ENCODE measurements at regions not wholly inside any gene's neighbourhood (a gene's known extent, or its start where the extent isn't known, plus 50 kb on each side); places are given as distances from the start of the nearest gene placed in this dataset.
"Not testable (repeated sequence)": the region's sequence is repeated elsewhere in the genome, so short reads cannot be mapped to it uniquely, and the experiment has no call there.

DNA sequence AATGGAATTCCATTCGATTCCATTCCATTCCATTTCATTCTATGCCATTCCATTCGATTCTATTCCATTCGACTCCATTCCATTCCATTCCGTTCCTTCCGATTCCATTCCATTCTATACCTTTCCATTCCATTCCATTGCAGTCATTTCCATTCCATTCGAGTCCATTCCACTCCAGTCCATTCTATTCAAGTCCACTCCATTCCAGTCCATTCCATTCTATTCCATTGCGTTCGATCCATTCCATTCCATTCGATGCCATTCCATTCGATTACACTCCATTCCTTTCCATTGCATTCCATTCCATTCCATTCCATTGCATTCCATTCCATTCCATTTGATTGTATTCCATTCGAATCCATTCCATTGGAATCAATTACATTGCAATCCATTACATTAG lies 1119.8 kb downstream of the RPIA start:
- ATAC-seq: no peak
- TF ChIP-seq GLIS3 (CRISPR knock-in tag; IDR thresholded peaks at IDR 0.05): no peak
- no peak for TF ChIP-seq ZFP3 (CRISPR knock-in tag; IDR thresholded peaks at IDR 0.05)
- TF ChIP-seq CSDC2 (CRISPR knock-in tag; IDR thresholded peaks at IDR 0.05): no peak
- no peak for TF ChIP-seq ESRRG (CRISPR knock-in tag; IDR thresholded peaks at IDR 0.05)
- TF ChIP-seq PPARA (CRISPR knock-in tag; IDR thresholded peaks at IDR 0.05; ENCODE audit: borderline replicate concordance): no peak
- no peak for TF ChIP-seq OSR1 (CRISPR knock-in tag; IDR thresholded peaks at IDR 0.05)
- TF ChIP-seq ISL1 (CRISPR knock-in tag; IDR thresholded peaks at IDR 0.05): no peak
- no peak for TF ChIP-seq RARB (CRISPR knock-in tag; IDR thresholded peaks at IDR 0.05)
- TF ChIP-seq ZNF8 (CRISPR knock-in tag; IDR thresholded peaks at IDR 0.05): no peak
- TF ChIP-seq, protein P1, sequence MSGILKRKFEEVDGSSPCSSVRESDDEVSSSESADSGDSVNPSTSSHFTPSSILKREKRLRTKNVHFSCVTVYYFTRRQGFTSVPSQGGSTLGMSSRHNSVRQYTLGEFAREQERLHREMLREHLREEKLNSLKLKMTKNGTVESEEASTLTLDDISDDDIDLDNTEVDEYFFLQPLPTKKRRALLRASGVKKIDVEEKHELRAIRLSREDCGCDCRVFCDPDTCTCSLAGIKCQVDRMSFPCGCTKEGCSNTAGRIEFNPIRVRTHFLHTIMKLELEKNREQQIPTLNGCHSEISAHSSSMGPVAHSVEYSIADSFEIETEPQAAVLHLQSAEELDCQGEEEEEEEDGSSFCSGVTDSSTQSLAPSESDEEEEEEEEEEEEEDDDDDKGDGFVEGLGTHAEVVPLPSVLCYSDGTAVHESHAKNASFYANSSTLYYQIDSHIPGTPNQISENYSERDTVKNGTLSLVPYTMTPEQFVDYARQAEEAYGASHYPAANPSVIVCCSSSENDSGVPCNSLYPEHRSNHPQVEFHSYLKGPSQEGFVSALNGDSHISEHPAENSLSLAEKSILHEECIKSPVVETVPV (CRISPR knock-in tag; IDR thresholded peaks at IDR 0.05): no peak
- no peak for TF ChIP-seq SNAI2 (CRISPR knock-in tag; IDR thresholded peaks at IDR 0.05)
- TF ChIP-seq, protein P2, sequence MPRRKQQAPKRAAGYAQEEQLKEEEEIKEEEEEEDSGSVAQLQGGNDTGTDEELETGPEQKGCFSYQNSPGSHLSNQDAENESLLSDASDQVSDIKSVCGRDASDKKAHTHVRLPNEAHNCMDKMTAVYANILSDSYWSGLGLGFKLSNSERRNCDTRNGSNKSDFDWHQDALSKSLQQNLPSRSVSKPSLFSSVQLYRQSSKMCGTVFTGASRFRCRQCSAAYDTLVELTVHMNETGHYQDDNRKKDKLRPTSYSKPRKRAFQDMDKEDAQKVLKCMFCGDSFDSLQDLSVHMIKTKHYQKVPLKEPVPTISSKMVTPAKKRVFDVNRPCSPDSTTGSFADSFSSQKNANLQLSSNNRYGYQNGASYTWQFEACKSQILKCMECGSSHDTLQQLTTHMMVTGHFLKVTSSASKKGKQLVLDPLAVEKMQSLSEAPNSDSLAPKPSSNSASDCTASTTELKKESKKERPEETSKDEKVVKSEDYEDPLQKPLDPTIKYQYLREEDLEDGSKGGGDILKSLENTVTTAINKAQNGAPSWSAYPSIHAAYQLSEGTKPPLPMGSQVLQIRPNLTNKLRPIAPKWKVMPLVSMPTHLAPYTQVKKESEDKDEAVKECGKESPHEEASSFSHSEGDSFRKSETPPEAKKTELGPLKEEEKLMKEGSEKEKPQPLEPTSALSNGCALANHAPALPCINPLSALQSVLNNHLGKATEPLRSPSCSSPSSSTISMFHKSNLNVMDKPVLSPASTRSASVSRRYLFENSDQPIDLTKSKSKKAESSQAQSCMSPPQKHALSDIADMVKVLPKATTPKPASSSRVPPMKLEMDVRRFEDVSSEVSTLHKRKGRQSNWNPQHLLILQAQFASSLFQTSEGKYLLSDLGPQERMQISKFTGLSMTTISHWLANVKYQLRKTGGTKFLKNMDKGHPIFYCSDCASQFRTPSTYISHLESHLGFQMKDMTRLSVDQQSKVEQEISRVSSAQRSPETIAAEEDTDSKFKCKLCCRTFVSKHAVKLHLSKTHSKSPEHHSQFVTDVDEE (CRISPR knock-in tag; IDR thresholded peaks at IDR 0.05): no peak
- TF ChIP-seq ZC3H10 (CRISPR knock-in tag; IDR thresholded peaks at IDR 0.05): no peak
- TF ChIP-seq, protein P3, sequence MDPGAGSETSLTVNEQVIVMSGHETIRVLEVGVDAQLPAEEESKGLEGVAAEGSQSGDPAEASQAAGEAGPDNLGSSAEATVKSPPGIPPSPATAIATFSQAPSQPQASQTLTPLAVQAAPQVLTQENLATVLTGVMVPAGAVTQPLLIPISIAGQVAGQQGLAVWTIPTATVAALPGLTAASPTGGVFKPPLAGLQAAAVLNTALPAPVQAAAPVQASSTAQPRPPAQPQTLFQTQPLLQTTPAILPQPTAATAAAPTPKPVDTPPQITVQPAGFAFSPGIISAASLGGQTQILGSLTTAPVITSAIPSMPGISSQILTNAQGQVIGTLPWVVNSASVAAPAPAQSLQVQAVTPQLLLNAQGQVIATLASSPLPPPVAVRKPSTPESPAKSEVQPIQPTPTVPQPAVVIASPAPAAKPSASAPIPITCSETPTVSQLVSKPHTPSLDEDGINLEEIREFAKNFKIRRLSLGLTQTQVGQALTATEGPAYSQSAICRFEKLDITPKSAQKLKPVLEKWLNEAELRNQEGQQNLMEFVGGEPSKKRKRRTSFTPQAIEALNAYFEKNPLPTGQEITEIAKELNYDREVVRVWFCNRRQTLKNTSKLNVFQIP (CRISPR knock-in tag; IDR thresholded peaks at IDR 0.05; ENCODE audit: borderline replicate concordance, low read depth): no peak
- no peak for TF ChIP-seq ZNF565 (CRISPR knock-in tag; conservative IDR thresholded peaks at IDR 0.05; ENCODE audit: low read depth)
- TF ChIP-seq, protein P4, sequence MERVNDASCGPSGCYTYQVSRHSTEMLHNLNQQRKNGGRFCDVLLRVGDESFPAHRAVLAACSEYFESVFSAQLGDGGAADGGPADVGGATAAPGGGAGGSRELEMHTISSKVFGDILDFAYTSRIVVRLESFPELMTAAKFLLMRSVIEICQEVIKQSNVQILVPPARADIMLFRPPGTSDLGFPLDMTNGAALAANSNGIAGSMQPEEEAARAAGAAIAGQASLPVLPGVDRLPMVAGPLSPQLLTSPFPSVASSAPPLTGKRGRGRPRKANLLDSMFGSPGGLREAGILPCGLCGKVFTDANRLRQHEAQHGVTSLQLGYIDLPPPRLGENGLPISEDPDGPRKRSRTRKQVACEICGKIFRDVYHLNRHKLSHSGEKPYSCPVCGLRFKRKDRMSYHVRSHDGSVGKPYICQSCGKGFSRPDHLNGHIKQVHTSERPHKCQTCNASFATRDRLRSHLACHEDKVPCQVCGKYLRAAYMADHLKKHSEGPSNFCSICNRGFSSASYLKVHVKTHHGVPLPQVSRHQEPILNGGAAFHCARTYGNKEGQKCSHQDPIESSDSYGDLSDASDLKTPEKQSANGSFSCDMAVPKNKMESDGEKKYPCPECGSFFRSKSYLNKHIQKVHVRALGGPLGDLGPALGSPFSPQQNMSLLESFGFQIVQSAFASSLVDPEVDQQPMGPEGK (CRISPR knock-in tag; IDR thresholded peaks at IDR 0.05; ENCODE audit: borderline replicate concordance): no peak

DNA sequence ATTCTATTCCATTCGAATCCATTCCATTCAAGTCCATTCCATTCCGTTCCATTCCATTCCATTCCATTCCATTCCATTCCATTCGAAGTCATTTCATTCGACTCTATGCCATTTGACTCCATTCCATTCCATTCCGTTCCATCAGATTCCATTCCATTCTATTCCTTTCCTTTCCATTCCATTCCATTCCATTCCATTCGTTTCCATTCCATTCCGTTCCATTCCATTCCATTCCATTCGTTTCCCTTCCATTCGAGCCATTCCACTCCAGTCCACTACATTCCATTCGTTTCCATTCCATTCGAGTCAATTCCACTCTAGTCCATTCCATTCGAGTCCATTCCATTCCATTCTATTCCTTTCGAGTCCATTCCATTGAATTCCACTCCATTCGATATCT lies 1120.4 kb downstream of the RPIA start:
- ATAC-seq: not testable (repeated sequence)

DNA sequence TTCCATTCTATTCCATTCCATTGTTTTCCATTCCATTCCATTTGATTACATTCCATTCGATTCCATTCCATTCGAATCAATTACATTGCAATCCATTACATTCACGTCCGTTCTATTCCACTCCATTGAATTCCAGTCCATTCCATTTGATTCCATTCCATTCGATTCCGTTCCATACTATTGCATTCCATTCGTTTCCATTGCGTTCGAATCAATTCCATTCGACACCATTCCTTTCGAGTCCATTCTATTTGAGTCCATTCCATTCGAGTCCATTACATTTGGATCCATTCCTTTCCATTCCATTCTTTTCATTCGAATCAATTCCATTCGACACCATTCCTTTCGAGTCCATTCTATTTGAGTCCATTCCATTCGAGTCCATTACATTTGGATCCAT lies 1122.9 kb downstream of the RPIA start:
- ATAC-seq: not testable (repeated sequence)

DNA sequence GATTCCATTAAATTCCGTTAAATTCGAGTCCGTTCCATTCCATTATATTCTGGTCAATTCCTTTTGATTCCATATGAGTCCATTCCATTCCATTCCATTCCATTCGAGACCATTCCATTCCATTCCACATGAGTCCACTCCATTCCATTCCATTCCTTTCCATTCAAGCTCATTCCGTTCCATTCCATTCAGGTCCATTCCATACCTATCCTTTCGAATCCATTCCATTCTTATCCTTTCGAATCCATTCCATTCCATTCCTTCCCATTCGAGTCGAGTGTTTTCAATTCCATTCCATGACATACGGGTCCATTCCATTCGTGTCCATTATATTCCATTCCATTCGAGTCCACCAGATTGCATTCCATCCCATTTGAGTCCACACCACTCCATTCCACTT lies 1127.4 kb downstream of the RPIA start:
- no peak for ATAC-seq
- TF ChIP-seq SNAI2 (CRISPR knock-in tag; IDR thresholded peaks at IDR 0.05): no peak
- TF ChIP-seq ISL1 (CRISPR knock-in tag; IDR thresholded peaks at IDR 0.05): no peak
- TF ChIP-seq GLIS3 (CRISPR knock-in tag; IDR thresholded peaks at IDR 0.05): no peak
- no peak for TF ChIP-seq ARNTL (CRISPR knock-in tag; IDR thresholded peaks at IDR 0.05; ENCODE audit: borderline replicate concordance, low read depth)
- TF ChIP-seq, protein P2 (CRISPR knock-in tag; IDR thresholded peaks at IDR 0.05): no peak
- TF ChIP-seq ESRRG (CRISPR knock-in tag; IDR thresholded peaks at IDR 0.05): no peak
- no peak for TF ChIP-seq ZFP3 (CRISPR knock-in tag; IDR thresholded peaks at IDR 0.05)
- TF ChIP-seq PPARA (CRISPR knock-in tag; IDR thresholded peaks at IDR 0.05; ENCODE audit: borderline replicate concordance): no peak
- no peak for TF ChIP-seq ZNF70 (CRISPR knock-in tag; IDR thresholded peaks at IDR 0.05)
- TF ChIP-seq, protein P5, sequence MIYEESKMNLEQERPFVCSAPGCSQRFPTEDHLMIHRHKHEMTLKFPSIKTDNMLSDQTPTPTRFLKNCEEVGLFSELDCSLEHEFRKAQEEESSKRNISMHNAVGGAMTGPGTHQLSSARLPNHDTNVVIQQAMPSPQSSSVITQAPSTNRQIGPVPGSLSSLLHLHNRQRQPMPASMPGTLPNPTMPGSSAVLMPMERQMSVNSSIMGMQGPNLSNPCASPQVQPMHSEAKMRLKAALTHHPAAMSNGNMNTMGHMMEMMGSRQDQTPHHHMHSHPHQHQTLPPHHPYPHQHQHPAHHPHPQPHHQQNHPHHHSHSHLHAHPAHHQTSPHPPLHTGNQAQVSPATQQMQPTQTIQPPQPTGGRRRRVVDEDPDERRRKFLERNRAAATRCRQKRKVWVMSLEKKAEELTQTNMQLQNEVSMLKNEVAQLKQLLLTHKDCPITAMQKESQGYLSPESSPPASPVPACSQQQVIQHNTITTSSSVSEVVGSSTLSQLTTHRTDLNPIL (CRISPR knock-in tag; IDR thresholded peaks at IDR 0.05; ENCODE audit: low read depth): no peak
- TF ChIP-seq BACH2 (CRISPR knock-in tag; IDR thresholded peaks at IDR 0.05; ENCODE audit: borderline replicate concordance): no peak
- TF ChIP-seq TOX (CRISPR knock-in tag; IDR thresholded peaks at IDR 0.05; ENCODE audit: borderline replicate concordance): no peak
- TF ChIP-seq, protein P3 (CRISPR knock-in tag; IDR thresholded peaks at IDR 0.05; ENCODE audit: borderline replicate concordance, low read depth): no peak
- TF ChIP-seq, protein P1 (CRISPR knock-in tag; IDR thresholded peaks at IDR 0.05): no peak
